ENCODE measurements at regions not wholly inside any gene's neighbourhood (a gene's known extent, or its start where the extent isn't known, plus 50 kb on each side); places are given as distances from the start of the nearest gene placed in this dataset.

GRCh38 chr18:67938660-67939059 lies 422.1 kb upstream of the DSEL start:
- intact Hi-C loops (cut with micrococcal nuclease; ENCODE audit: unreplicated experiment) = no loop called here
- no TSS peak for BruUV-seq (replicated peaks)
- no peaks in the 10 kb centered on the region for H3K27me3 ChIP-seq (ENCODE audit: control insufficient read depth, insufficient read depth, low read length)

GRCh38 chr18:67935638-67936037 lies 419.1 kb upstream of the DSEL start:
- H3K36me3 ChIP-seq (ENCODE audit: control insufficient read depth, insufficient read depth, low read length) = no peaks in the 10 kb centered on the region
- no peak overlapping the region for H3K27ac ChIP-seq (ENCODE audit: low read length)
- no peaks in the 10 kb centered on the region for H3K4me1 ChIP-seq (ENCODE audit: control insufficient read depth, insufficient read depth, low read length)
- ATAC-seq (no peak), DNase-seq (ENCODE audit: low read depth, low spot score) (no peak)
- intact Hi-C loops (cut with micrococcal nuclease; ENCODE audit: unreplicated experiment) (no loop called here), in situ Hi-C loops (cut with HindIII; ENCODE audit: low pct_unique_long_range_greater_than_20kb, low sequenced_read_pairs) (no loop called here)
- POLR2A ChIA-PET = no interaction called here
- TF ChIP-seq CTCF (IDR thresholded peaks at IDR 0.05) = no peak
- TF ChIP-seq POLR2AphosphoS5 (IDR thresholded peaks at IDR 0.05; ENCODE audit: low read depth, low read length) = no peak
- no peak for TF ChIP-seq SIN3A (IDR thresholded peaks at IDR 0.05; ENCODE audit: borderline replicate concordance, insufficient read depth, low read depth, low read length)
- TF ChIP-seq REST (IDR thresholded peaks at IDR 0.05; ENCODE audit: insufficient read depth in 1 of 2, low read depth in 2 of 2, low read length in 1 of 2) = no peak
- TF ChIP-seq TCF7L2 (IDR thresholded peaks at IDR 0.05; ENCODE audit: low read depth, low read length) = no peak
- no peaks in the 10 kb centered on the region for H3K27me3 ChIP-seq (ENCODE audit: control insufficient read depth, insufficient read depth, low read length)
- H3K4me3 ChIP-seq (ENCODE audit: low read depth in 2 of 2, low read length in 2 of 2) = no peak overlapping the region
- CTCF ChIA-PET = no interaction called here
- BruUV-seq (replicated peaks) = no TSS peak
- no peaks in the 10 kb centered on the region for H3K9me3 ChIP-seq (ENCODE audit: control insufficient read depth, insufficient read depth, low read depth, low read length)

More at GRCh38 chr18:67938660-67939059, 422.1 kb upstream of the DSEL start:
- ATAC-seq = no peak
- TF ChIP-seq POLR2AphosphoS5 (IDR thresholded peaks at IDR 0.05; ENCODE audit: low read depth, low read length) (no peak), SIN3A (IDR thresholded peaks at IDR 0.05; ENCODE audit: borderline replicate concordance, insufficient read depth, low read depth, low read length) (no peak)
- Histone ChIP-seq H3K4me1 (ENCODE audit: control insufficient read depth, insufficient read depth, low read length) (no peaks in the 10 kb centered on the region), H3K4me3 (ENCODE audit: low read depth in 2 of 2, low read length in 2 of 2) (no peak overlapping the region), H3K9me3 (ENCODE audit: control insufficient read depth, insufficient read depth, low read depth, low read length) (no peaks in the 10 kb centered on the region), H3K36me3 (ENCODE audit: control insufficient read depth, insufficient read depth, low read length) (no peaks in the 10 kb centered on the region), H3K27ac (ENCODE audit: low read length) (no peak overlapping the region)
- in situ Hi-C loops (cut with HindIII; ENCODE audit: low pct_unique_long_range_greater_than_20kb, low sequenced_read_pairs) = no loop called here
- ChIA-PET CTCF (no interaction called here), POLR2A (no interaction called here)
- no peak for DNase-seq (ENCODE audit: low read depth, low spot score)

GRCh38 chr18:67933271-67933670 lies 416.8 kb upstream of the DSEL start:
- Histone ChIP-seq H3K4me1 (ENCODE audit: control insufficient read depth, insufficient read depth, low read length) (no peaks in the 10 kb centered on the region), H3K9me3 (ENCODE audit: control insufficient read depth, insufficient read depth, low read depth, low read length) (no peaks in the 10 kb centered on the region), H3K4me3 (ENCODE audit: low read depth in 2 of 2, low read length in 2 of 2) (no peak overlapping the region), H3K36me3 (ENCODE audit: control insufficient read depth, insufficient read depth, low read length) (no peaks in the 10 kb centered on the region), H3K27me3 (ENCODE audit: control insufficient read depth, insufficient read depth, low read length) (no peaks in the 10 kb centered on the region), H3K27ac (ENCODE audit: low read length) (no peak overlapping the region)
- POLR2A ChIA-PET = no interaction called here
- no peak for DNase-seq (ENCODE audit: low read depth, low spot score)
- ATAC-seq = no peak
- intact Hi-C loops (cut with micrococcal nuclease; ENCODE audit: unreplicated experiment) = no loop called here
- in situ Hi-C loops (cut with HindIII; ENCODE audit: low pct_unique_long_range_greater_than_20kb, low sequenced_read_pairs) = no loop called here
- CTCF ChIA-PET = no interaction called here
- BruUV-seq (replicated peaks) = no TSS peak
- TF ChIP-seq CTCF (IDR thresholded peaks at IDR 0.05) (no peak), SIN3A (IDR thresholded peaks at IDR 0.05; ENCODE audit: borderline replicate concordance, insufficient read depth, low read depth, low read length) (no peak), REST (IDR thresholded peaks at IDR 0.05; ENCODE audit: insufficient read depth in 1 of 2, low read depth in 2 of 2, low read length in 1 of 2) (no peak), POLR2AphosphoS5 (IDR thresholded peaks at IDR 0.05; ENCODE audit: low read depth, low read length) (no peak), TCF7L2 (IDR thresholded peaks at IDR 0.05; ENCODE audit: low read depth, low read length) (no peak)
